ENCODE measurements at regions not wholly inside any gene's neighbourhood (a gene's known extent, or its start where the extent isn't known, plus 50 kb on each side); places are given as distances from the start of the nearest gene placed in this dataset.

GRCh38 chr2:236685361-236685760, 115.7 kb downstream of the ACKR3 start:
- DNase-seq: no peak
- intact Hi-C loops (cut with DNase I): no loop called here

- peak in 1 of 42 donors; percentile 13 for DNase-seq
- intact Hi-C loops (cut with DNase I): no loop called here
Observed at GRCh38 chr2:236685979-236686520, 116.4 kb downstream of the ACKR3 start.

GRCh38 chr2:236686561-236686960, 116.9 kb downstream of the ACKR3 start:
- DNase-seq: no peak
- intact Hi-C loops (cut with DNase I): no loop called here

- peak in 3 of 42 donors; percentile 12 to 39 (median 36) for DNase-seq
- intact Hi-C loops (cut with DNase I): no loop called here
Observed at GRCh38 chr2:236687296-236687965, 117.8 kb downstream of the ACKR3 start.

GRCh38 chr2:236688157-236688556, 118.5 kb downstream of the ACKR3 start:
- DNase-seq: peak in 1 of 42 donors; percentile 21
- intact Hi-C loops (cut with DNase I): no loop called here

- DNase-seq: peak in 15 of 42 donors; percentile 19 to 49 (median 28)
- intact Hi-C loops (cut with DNase I): no loop called here
Observed at GRCh38 chr2:236688563-236689392, 119.2 kb downstream of the ACKR3 start.

GRCh38 chr2:236689393-236689700, 119.7 kb downstream of the ACKR3 start:
- intact Hi-C loops (cut with DNase I): no loop called here
- no peak for DNase-seq

GRCh38 chr2:236689981-236690380, 120.4 kb downstream of the ACKR3 start:
- DNase-seq: no peak
- intact Hi-C loops (cut with DNase I): no loop called here

- peak in 1 of 42 donors; percentile 19 for DNase-seq
- intact Hi-C loops (cut with DNase I): no loop called here
Observed at GRCh38 chr2:236690726-236691125, 121.1 kb downstream of the ACKR3 start.

GRCh38 chr2:236691799-236692167, 122.2 kb downstream of the ACKR3 start:
- intact Hi-C loops (cut with DNase I): no loop called here
- DNase-seq: peak in 1 of 42 donors; percentile 24

GRCh38 chr2:236692937-236693336, 123.3 kb downstream of the ACKR3 start:
- DNase-seq: peak in 1 of 42 donors; percentile 27
- intact Hi-C loops (cut with DNase I): no loop called here

GRCh38 chr2:236693531-236693930, 123.9 kb downstream of the ACKR3 start:
- DNase-seq: peak in 1 of 42 donors; percentile 9
- intact Hi-C loops (cut with DNase I): no loop called here

GRCh38 chr2:236694146-236694888, 124.7 kb downstream of the ACKR3 start:
- peak in 1 of 42 donors; percentile 13 for DNase-seq
- intact Hi-C loops (cut with DNase I): no loop called here

GRCh38 chr2:236696834-236697233, 127.2 kb downstream of the ACKR3 start:
- intact Hi-C loops (cut with DNase I): no loop called here
- DNase-seq: no peak

- DNase-seq: no peak
- intact Hi-C loops (cut with DNase I): no loop called here
Observed at GRCh38 chr2:236698016-236698627, 128.5 kb downstream of the ACKR3 start.

GRCh38 chr2:236700703-236701102, 131.1 kb downstream of the ACKR3 start:
- no peak for DNase-seq
- intact Hi-C loops (cut with DNase I): no loop called here

- no peak for DNase-seq
Observed at GRCh38 chr2:236702657-236703372, 133.2 kb downstream of the ACKR3 start.

GRCh38 chr2:236703373-236703709, 133.7 kb downstream of the ACKR3 start:
- DNase-seq: no peak
- intact Hi-C loops (cut with DNase I): no loop called here

More at GRCh38 chr2:236702657-236703372, 133.2 kb downstream of the ACKR3 start:
- intact Hi-C loops (cut with DNase I): no loop called here

- intact Hi-C loops (cut with DNase I): no loop called here
- peak in 1 of 42 donors; percentile 29 for DNase-seq
Observed at GRCh38 chr2:236703906-236704305, 134.3 kb downstream of the ACKR3 start.
